Trophoblast cell (in vitro differentiated cells and primary cell): ENCODE measurements at regions not wholly inside any gene's neighbourhood (a gene's known extent, or its start where the extent isn't known, plus 50 kb on each side); places are given as distances from the start of the nearest gene placed in this dataset.

ENCODE experiments used
- DNase-seq, 2 donors: peaks; one replicate each; pipeline ENCODE4 v3.0.0-alpha.2; 2016
- H2AFZ ChIP-seq: 2 replicates; pipeline ENCODE4 v1.6.1; 2013; ENCODE audit warnings: low read length, moderate library complexity, mild to moderate bottlenecking; ENCODE audit not compliant: insufficient read depth, poor library complexity
- H2AK5ac ChIP-seq: 2 replicates; pipeline ENCODE4 v1.6.1; 2013; ENCODE audit warnings: mild to moderate bottlenecking, low read length
- H2BK120ac ChIP-seq: 2 replicates; pipeline ENCODE4 v1.6.1; 2013; ENCODE audit warnings: low read length, mild to moderate bottlenecking, moderate library complexity; ENCODE audit not compliant: insufficient read depth, poor library complexity
- H2BK12ac ChIP-seq: 2 replicates; pipeline ENCODE4 v1.6.1; 2013; ENCODE audit warnings: mild to moderate bottlenecking, low read length, moderate library complexity
- H2BK5ac ChIP-seq: 2 replicates; pipeline ENCODE4 v1.6.1; 2013; ENCODE audit warnings: low read length, low read depth, moderate library complexity, mild to moderate bottlenecking; ENCODE audit not compliant: poor library complexity
- H3K14ac ChIP-seq: 2 replicates; pipeline ENCODE4 v1.6.1; 2013; ENCODE audit warnings: mild to moderate bottlenecking, low read length
- H3K18ac ChIP-seq: 2 replicates; pipeline ENCODE4 v1.6.1; 2013; ENCODE audit warnings: mild to moderate bottlenecking, low read length
- H3K23ac ChIP-seq: 2 replicates; pipeline ENCODE4 v1.6.1; 2013; ENCODE audit warnings: low read length
- H3K27ac ChIP-seq: 2 replicates; pipeline ENCODE4 v1.5.1; 2013; ENCODE audit warnings: low read depth, mild to moderate bottlenecking, inconsistent platforms, low read length, moderate library complexity
- H3K27me3 ChIP-seq: 2 replicates; pipeline ENCODE4 v1.6.1; 2013; ENCODE audit warnings: inconsistent platforms, mild to moderate bottlenecking, low read length, moderate library complexity; ENCODE audit not compliant: insufficient read depth
- H3K36me3 ChIP-seq, 2 experiments: 1 replicate in 1 of 2; 2 replicates in 1 of 2; pipeline ENCODE4 v1.6.1; 2013; ENCODE audit warnings: low read length in 2 of 2, mild to moderate bottlenecking in 2 of 2, moderate library complexity in 1 of 2; ENCODE audit not compliant: insufficient read depth in 2 of 2, control insufficient read depth in 1 of 2
- H3K4ac ChIP-seq: 2 replicates; pipeline ENCODE4 v1.6.1; 2013; ENCODE audit warnings: low read depth, mild to moderate bottlenecking, low read length, moderate library complexity
- H3K4me1 ChIP-seq, 2 experiments: 1 replicate in 1 of 2; 2 replicates in 1 of 2; pipeline ENCODE4 v1.6.1; 2013; ENCODE audit warnings: low read length in 2 of 2, mild to moderate bottlenecking in 2 of 2, moderate library complexity in 1 of 2; ENCODE audit not compliant: insufficient read depth in 2 of 2, control insufficient read depth in 1 of 2
- H3K4me2 ChIP-seq: 2 replicates; pipeline ENCODE4 v1.6.1; 2013; ENCODE audit warnings: inconsistent platforms, mild to moderate bottlenecking, low read length, moderate library complexity
- H3K4me3 ChIP-seq: 2 replicates; pipeline ENCODE4 v1.5.1; 2013; ENCODE audit warnings: mild to moderate bottlenecking, low read depth, low read length, inconsistent platforms
- H3K79me1 ChIP-seq: one replicate; pipeline ENCODE4 v1.6.1; 2013; ENCODE audit warnings: low read length
- H3K79me2 ChIP-seq: 2 replicates; pipeline ENCODE4 v1.6.1; 2013; ENCODE audit warnings: low read length, mild to moderate bottlenecking; ENCODE audit not compliant: control insufficient read depth, insufficient read depth, poor library complexity
- H3K9ac ChIP-seq: 2 replicates; pipeline ENCODE4 v1.6.1; 2013; ENCODE audit warnings: mild to moderate bottlenecking, low read length
- H3K9me3 ChIP-seq: 2 replicates; pipeline ENCODE4 v1.6.1; 2013; ENCODE audit warnings: low read depth, mild to moderate bottlenecking, control low read depth, inconsistent platforms, low read length; ENCODE audit not compliant: insufficient read depth
- H4K12ac ChIP-seq: 2 replicates; pipeline ENCODE4 v1.6.1; 2013; ENCODE audit warnings: low read depth, mild to moderate bottlenecking, low read length, moderate library complexity
- H4K8ac ChIP-seq: 2 replicates; pipeline ENCODE4 v1.6.1; 2013; ENCODE audit warnings: low read depth, mild to moderate bottlenecking, low read length, moderate library complexity
- H4K91ac ChIP-seq: one replicate; pipeline ENCODE4 v1.6.1; 2013; ENCODE audit warnings: low read depth, mild to moderate bottlenecking, low read length, moderate library complexity
- WGBS: extraction: QIAGEN DNeasy Blood & Tissue Kit; methylation state at CpG from one replicate; pipeline ENCODE4 v1.1.7; 2013; ENCODE audit warnings: missing lambda C conversion rate; ENCODE audit not compliant: insufficient read length, insufficient coverage; ENCODE audit errors: extremely low coverage; 5-methylcytosine and 5-hydroxymethylcytosine counted together

DNA sequence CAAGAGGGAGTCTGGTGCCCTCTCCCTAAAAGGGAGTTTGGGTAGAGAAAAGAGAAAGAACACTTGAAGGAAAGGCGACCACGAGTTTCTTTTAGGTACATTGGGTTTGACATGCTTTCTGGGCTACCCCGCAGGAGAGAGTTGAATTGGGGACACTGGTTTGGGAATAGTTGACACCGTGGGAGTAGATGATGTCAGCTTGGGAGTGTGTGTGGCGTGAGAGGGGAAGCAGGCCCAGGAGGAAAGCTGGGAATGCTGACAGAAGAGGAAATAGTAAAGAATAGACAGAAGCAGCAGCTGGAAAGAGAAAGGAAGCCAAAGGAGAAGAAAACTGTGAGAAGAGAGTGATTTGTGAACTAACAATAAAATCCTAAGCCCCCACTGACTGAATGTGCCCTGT, 442.9 kb downstream of the DYNC2H1 start:
- Histone ChIP-seq H3K27me3 (no peaks in the 10 kb centered on the region), H4K8ac (no peak overlapping the region), H3K18ac (no peak overlapping the region), H3K23ac (no peak overlapping the region), H2BK120ac (no peak overlapping the region), H3K9ac (no peak overlapping the region), H4K91ac (no peak overlapping the region), H3K4me3 (no peak overlapping the region), H3K14ac (no peak overlapping the region), H3K9me3 (no peaks in the 10 kb centered on the region), H3K36me3 (no peaks in the 10 kb centered on the region), H3K4me1 (no peaks in the 10 kb centered on the region), H2BK12ac (no peak overlapping the region), H3K79me1 (no peaks in the 10 kb centered on the region), H2AFZ (no peak overlapping the region), H3K27ac (no peak overlapping the region), H3K4ac (no peak overlapping the region), H3K4me2 (no peak overlapping the region), H3K79me2 (no peaks in the 10 kb centered on the region), H2AK5ac (no peak overlapping the region), H2BK5ac (no peak overlapping the region), H4K12ac (no peak overlapping the region)
- DNase-seq: no peak
- no CpG with 5 or more reads among the region's 5 CpGs for WGBS

DNA sequence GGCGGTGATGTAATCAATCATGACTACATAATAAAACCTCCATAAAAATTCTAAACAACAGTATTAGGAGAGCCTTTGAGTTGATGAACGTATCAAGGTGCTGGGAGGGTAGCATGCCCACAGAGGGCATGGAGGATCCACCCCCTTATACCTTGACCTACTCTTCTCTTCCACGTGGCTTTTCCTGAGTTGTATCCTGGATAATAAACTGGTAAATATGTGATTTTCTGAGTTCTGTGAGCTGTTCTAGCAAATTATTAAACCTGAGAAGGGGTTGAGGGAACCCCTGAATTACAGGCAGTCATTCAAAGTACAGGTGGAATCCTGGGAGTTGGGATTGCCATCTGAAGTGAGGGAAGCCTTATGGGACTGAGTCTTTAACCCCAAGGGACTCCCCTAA, 446.9 kb downstream of the DYNC2H1 start:
- H2BK12ac ChIP-seq: no peak overlapping the region
- H3K79me2 ChIP-seq: no peaks in the 10 kb centered on the region
- no peaks in the 10 kb centered on the region for H3K79me1 ChIP-seq
- no CpG with 5 or more reads among the region's 3 CpGs for WGBS
- no peak overlapping the region for H4K8ac ChIP-seq
- H3K14ac ChIP-seq: no peak overlapping the region
- no peak overlapping the region for H3K9ac ChIP-seq
- H3K4me2 ChIP-seq: no peak overlapping the region
- H3K23ac ChIP-seq: no peak overlapping the region
- H2AK5ac ChIP-seq: no peak overlapping the region
- H3K18ac ChIP-seq: no peak overlapping the region
- H2BK5ac ChIP-seq: no peak overlapping the region
- H2BK120ac ChIP-seq: no peak overlapping the region
- no peak overlapping the region for H3K4me3 ChIP-seq
- no peaks in the 10 kb centered on the region for H3K36me3 ChIP-seq
- H2AFZ ChIP-seq: no peak overlapping the region
- H3K4me1 ChIP-seq: no peaks in the 10 kb centered on the region
- H4K12ac ChIP-seq: no peak overlapping the region
- no peak for DNase-seq
- no peak overlapping the region for H3K27ac ChIP-seq
- H3K27me3 ChIP-seq: no peaks in the 10 kb centered on the region
- H4K91ac ChIP-seq: no peak overlapping the region
- no peaks in the 10 kb centered on the region for H3K9me3 ChIP-seq
- no peak overlapping the region for H3K4ac ChIP-seq

DNA sequence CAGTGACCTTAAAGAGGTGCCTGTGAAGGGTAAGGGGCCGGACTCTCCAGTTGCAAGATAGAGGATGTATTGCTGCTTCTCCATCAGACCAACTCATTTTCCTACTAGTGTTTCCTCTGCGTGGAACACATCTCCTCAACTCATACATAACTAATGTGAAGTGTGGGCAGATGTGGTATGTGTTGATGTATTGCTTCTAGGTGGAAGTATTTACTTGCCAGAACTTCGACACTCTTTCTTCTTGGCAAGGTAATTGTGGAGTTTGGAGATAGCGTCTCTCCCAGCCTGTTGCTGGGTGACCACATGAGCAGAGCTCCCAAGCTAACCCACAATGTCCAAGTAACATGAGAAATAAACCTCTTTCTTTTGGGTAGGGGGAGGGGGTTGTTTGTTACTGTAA, 456.9 kb downstream of the DYNC2H1 start:
- no peaks in the 10 kb centered on the region for H3K36me3 ChIP-seq
- WGBS: no CpG with 5 or more reads among the region's 4 CpGs
- DNase-seq: no peak
- no peaks in the 10 kb centered on the region for H3K4me1 ChIP-seq
- no peak overlapping the region for H2AK5ac ChIP-seq
- H3K18ac ChIP-seq: no peak overlapping the region
- H4K91ac ChIP-seq: no peak overlapping the region
- no peak overlapping the region for H3K23ac ChIP-seq
- no peak overlapping the region for H2BK12ac ChIP-seq
- H3K4me3 ChIP-seq: no peak overlapping the region
- H2AFZ ChIP-seq: no peak overlapping the region
- H3K27ac ChIP-seq: no peak overlapping the region
- no peaks in the 10 kb centered on the region for H3K27me3 ChIP-seq
- H3K9me3 ChIP-seq: no peaks in the 10 kb centered on the region
- no peak overlapping the region for H3K4me2 ChIP-seq
- no peak overlapping the region for H2BK120ac ChIP-seq
- no peak overlapping the region for H3K14ac ChIP-seq
- no peak overlapping the region for H2BK5ac ChIP-seq
- no peaks in the 10 kb centered on the region for H3K79me2 ChIP-seq
- no peak overlapping the region for H3K9ac ChIP-seq
- H3K4ac ChIP-seq: no peak overlapping the region
- H3K79me1 ChIP-seq: no peaks in the 10 kb centered on the region
- no peak overlapping the region for H4K12ac ChIP-seq
- H4K8ac ChIP-seq: no peak overlapping the region

DNA sequence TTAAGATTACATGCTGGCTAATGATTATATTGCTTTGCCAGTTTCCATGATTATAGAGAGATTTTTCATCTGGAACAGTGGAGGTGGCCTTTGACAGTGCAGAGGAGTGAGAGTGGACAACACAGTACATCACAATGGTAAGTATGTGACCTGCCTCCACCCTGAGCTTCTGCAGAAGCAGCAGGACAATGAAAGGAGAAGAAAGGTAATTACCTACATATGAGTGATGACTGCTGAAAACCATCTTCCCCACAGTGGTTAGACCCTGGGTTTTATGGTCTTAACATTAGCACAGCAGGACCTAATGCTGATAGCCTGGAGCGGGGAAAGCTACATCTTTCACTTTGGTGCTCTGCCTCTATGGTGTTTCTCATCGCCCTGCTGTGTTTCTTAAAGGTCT, 454.7 kb upstream of the DDI1 start:
- Histone ChIP-seq H3K79me1 (peaks cover 3% of the 10 kb centered on the region), H3K4ac (no peak overlapping the region), H3K27me3 (no peaks in the 10 kb centered on the region), H3K36me3 (no peaks in the 10 kb centered on the region), H2BK12ac (no peak overlapping the region), H3K4me2 (no peak overlapping the region), H4K12ac (no peak overlapping the region), H3K4me3 (no peak overlapping the region), H3K79me2 (no peaks in the 10 kb centered on the region), H2BK120ac (no peak overlapping the region), H2BK5ac (no peak overlapping the region), H3K9me3 (no peaks in the 10 kb centered on the region), H3K14ac (no peak overlapping the region), H2AK5ac (no peak overlapping the region), H3K23ac (no peak overlapping the region), H3K27ac (no peak overlapping the region), H3K18ac (no peak overlapping the region), H3K9ac (no peak overlapping the region), H4K91ac (no peak overlapping the region), H2AFZ (no peak overlapping the region), H4K8ac (no peak overlapping the region), H3K4me1 (peaks cover 2 to 6% of the 10 kb centered on the region in 2 experiments)
- no CpG with 5 or more reads among the region's 2 CpGs for WGBS
- peak in 1 of 2 donors; percentile 19 for DNase-seq
